ENCODE measurements at regions not wholly inside any gene's neighbourhood (a gene's known extent, or its start where the extent isn't known, plus 50 kb on each side); places are given as distances from the start of the nearest gene placed in this dataset.

DNA sequence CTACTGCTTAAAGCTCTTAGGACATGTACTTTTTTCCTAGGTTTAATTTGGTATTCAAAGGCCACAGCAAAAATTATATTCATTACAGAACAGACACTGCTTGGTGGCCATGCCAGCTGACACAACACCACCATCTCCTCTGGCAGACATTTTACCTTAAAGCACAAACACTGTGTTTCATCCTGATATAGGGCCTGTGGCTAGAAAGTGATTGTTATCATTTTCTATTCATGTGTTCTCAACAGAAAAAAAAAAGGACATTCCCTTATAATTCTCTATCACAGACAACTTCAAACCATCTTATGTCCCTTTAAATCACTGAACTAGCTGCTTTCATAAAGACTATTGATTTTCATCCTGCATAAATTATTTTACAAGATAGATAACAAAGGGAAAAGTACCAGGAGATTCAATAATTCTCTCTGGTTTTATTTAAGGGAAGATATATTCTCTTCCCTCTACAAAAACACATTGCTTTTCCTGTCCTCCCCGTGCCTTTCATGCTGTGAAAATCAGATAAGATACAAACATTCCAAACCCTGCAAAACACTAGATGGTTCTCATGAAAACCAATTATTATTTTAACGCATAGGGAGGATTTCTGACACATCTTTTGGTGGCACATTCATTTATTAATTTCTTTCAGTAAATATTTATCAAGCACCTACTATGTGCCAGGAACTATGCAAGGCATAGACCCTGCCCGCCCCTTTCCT lies 139.3 kb upstream of the TMCC3 start:
- no peak for TF ChIP-seq EZH2 (IDR thresholded peaks at IDR 0.05; ENCODE audit: borderline replicate concordance, low read length)
- TF ChIP-seq, protein P1, sequence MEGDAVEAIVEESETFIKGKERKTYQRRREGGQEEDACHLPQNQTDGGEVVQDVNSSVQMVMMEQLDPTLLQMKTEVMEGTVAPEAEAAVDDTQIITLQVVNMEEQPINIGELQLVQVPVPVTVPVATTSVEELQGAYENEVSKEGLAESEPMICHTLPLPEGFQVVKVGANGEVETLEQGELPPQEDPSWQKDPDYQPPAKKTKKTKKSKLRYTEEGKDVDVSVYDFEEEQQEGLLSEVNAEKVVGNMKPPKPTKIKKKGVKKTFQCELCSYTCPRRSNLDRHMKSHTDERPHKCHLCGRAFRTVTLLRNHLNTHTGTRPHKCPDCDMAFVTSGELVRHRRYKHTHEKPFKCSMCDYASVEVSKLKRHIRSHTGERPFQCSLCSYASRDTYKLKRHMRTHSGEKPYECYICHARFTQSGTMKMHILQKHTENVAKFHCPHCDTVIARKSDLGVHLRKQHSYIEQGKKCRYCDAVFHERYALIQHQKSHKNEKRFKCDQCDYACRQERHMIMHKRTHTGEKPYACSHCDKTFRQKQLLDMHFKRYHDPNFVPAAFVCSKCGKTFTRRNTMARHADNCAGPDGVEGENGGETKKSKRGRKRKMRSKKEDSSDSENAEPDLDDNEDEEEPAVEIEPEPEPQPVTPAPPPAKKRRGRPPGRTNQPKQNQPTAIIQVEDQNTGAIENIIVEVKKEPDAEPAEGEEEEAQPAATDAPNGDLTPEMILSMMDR (conservative IDR thresholded peaks at IDR 0.05 in 1 of 2, IDR thresholded peaks at IDR 0.05 in 1 of 2; ENCODE audit: extremely low read depth in 1 of 2, insufficient read depth in 1 of 2, low read depth in 1 of 2, low read length in 2 of 2): no peak
